Kidney epithelial cell (primary cell): ENCODE measurements at regions not wholly inside any gene's neighbourhood (a gene's known extent, or its start where the extent isn't known, plus 50 kb on each side); places are given as distances from the start of the nearest gene placed in this dataset.

Experiments used
- DNase-seq: peaks from one replicate; pipeline ENCODE4 v3.0.0-alpha.2; 2010; ENCODE audit warnings: low read depth
- H3K27me3 ChIP-seq: 2 replicates; pipeline ENCODE4 v1.6.0; 2011; ENCODE audit warnings: low read length; ENCODE audit not compliant: control insufficient read depth, insufficient read depth
- H3K36me3 ChIP-seq: 2 replicates; pipeline ENCODE4 v1.5.1; 2011; ENCODE audit warnings: low read length; ENCODE audit not compliant: control insufficient read depth, insufficient read depth
- H3K4me3 ChIP-seq: 2 replicates; pipeline ENCODE4 v1.5.1; 2011; ENCODE audit warnings: low read depth, mild to moderate bottlenecking, control low read depth, low read length
- CTCF ChIP-seq: IDR thresholded peaks from 2 replicates; pipeline ENCODE4 v1.5.1; 2011; ENCODE audit warnings: mild to moderate bottlenecking, moderate library complexity, low read length, control low read depth, inconsistent platforms; ENCODE audit not compliant: insufficient read depth, poor library complexity, severe bottlenecking

GRCh38 chr15:101549647-101550046, 60.1 kb upstream of the PCSK6 start:
- no peak for TF ChIP-seq CTCF
- Histone ChIP-seq H3K4me3 (no peak overlapping the region), H3K36me3 (no peaks in the 10 kb centered on the region), H3K27me3 (peaks cover 19% of the 10 kb centered on the region)
- no peak for DNase-seq

GRCh38 chr15:101547737-101548136, 58.2 kb upstream of the PCSK6 start:
- peaks cover 19% of the 10 kb centered on the region for H3K27me3 ChIP-seq
- no peak overlapping the region for H3K4me3 ChIP-seq
- DNase-seq = no peak
- TF ChIP-seq CTCF = no peak
- no peaks in the 10 kb centered on the region for H3K36me3 ChIP-seq

GRCh38 chr15:101545548-101546505, 56.3 kb upstream of the PCSK6 start:
- no peak for TF ChIP-seq CTCF
- peaks cover 10% of the 10 kb centered on the region for H3K27me3 ChIP-seq
- no peak overlapping the region for H3K4me3 ChIP-seq

GRCh38 chr15:101544613-101544945, 55.1 kb upstream of the PCSK6 start:
- H3K36me3 ChIP-seq = no peaks in the 10 kb centered on the region
- TF ChIP-seq CTCF = no peak
- DNase-seq = no peak
- no peak overlapping the region for H3K4me3 ChIP-seq
- peaks cover 8% of the 10 kb centered on the region for H3K27me3 ChIP-seq

More at GRCh38 chr15:101545548-101546505, 56.3 kb upstream of the PCSK6 start:
- no peak for DNase-seq
- H3K36me3 ChIP-seq = no peaks in the 10 kb centered on the region

GRCh38 chr15:101543926-101544612, 54.6 kb upstream of the PCSK6 start:
- peaks cover 7% of the 10 kb centered on the region for H3K27me3 ChIP-seq
- no peak for DNase-seq
- H3K4me3 ChIP-seq = no peak overlapping the region
- TF ChIP-seq CTCF = no peak
- H3K36me3 ChIP-seq = no peaks in the 10 kb centered on the region
